Parathyroid adenoma (tissue), 2 donors: ENCODE measurements at regions not wholly inside any gene's neighbourhood (a gene's known extent, or its start where the extent isn't known, plus 50 kb on each side); places are given as distances from the start of the nearest gene placed in this dataset.

Experiments used
- H2AFZ ChIP-seq: fragments of 300-600 bp; sonication (generic); one replicate; pipeline ENCODE4 v1.7.0; 2017; ENCODE audit warnings: antibody characterized with exemption, mild to moderate bottlenecking
- H3K27ac ChIP-seq: fragments of 300-600 bp; sonication (generic); one replicate; pipeline ENCODE4 v1.7.0; 2017
- H3K27me3 ChIP-seq: fragments of 300-600 bp; sonication (generic); one replicate; pipeline ENCODE4 v1.7.0; 2017; ENCODE audit warnings: low read length; ENCODE audit not compliant: control insufficient read depth, insufficient read depth
- H3K36me3 ChIP-seq: fragments of 300-600 bp; sonication (generic); one replicate; pipeline ENCODE4 v1.7.0; 2017; ENCODE audit warnings: low read length; ENCODE audit not compliant: control insufficient read depth, insufficient read depth
- H3K4me1 ChIP-seq: fragments of 300-600 bp; sonication (generic); one replicate; pipeline ENCODE4 v1.7.0; 2017; ENCODE audit warnings: control low read depth
- H3K4me2 ChIP-seq: fragments of 300-600 bp; sonication (generic); one replicate; pipeline ENCODE4 v1.7.0; 2017; ENCODE audit warnings: low read length
- H3K4me3 ChIP-seq: fragments of 300-600 bp; sonication (generic); one replicate; pipeline ENCODE4 v1.7.0; 2017; ENCODE audit warnings: low read depth, low read length
- H3K79me2 ChIP-seq: fragments of 300-600 bp; sonication (generic); one replicate; pipeline ENCODE4 v1.7.0; 2017; ENCODE audit warnings: control low read depth
- H3K9ac ChIP-seq: fragments of 300-600 bp; sonication (generic); one replicate; pipeline ENCODE4 v1.7.0; 2017; ENCODE audit warnings: mild to moderate bottlenecking
- H3K9me3 ChIP-seq: fragments of 300-600 bp; sonication (generic); one replicate; pipeline ENCODE4 v1.7.0; 2017; ENCODE audit warnings: low read length; ENCODE audit not compliant: control insufficient read depth
- CTCF ChIP-seq: fragments of 300-600 bp; sonication (generic); IDR thresholded peaks from one replicate; pipeline ENCODE4 v1.7.0; 2017; ENCODE audit warnings: antibody characterized with exemption, mild to moderate bottlenecking
- donor health status: primary hyperparathyroidism.

- TF ChIP-seq CTCF, result no peak
Observed at GRCh38 chr12:38969706-38970105, 64.3 kb upstream of the CPNE8 start.

GRCh38 chr12:38961683-38962082 is 56.3 kb upstream of the CPNE8 start:
- no peak overlapping the region for H2AFZ ChIP-seq
- no peak overlapping the region for H3K4me2 ChIP-seq
- no peaks in the 10 kb centered on the region for H3K79me2 ChIP-seq
- H3K9me3 ChIP-seq, result no peaks in the 10 kb centered on the region
- no peak overlapping the region for H3K27ac ChIP-seq
- no peak overlapping the region for H3K4me3 ChIP-seq
- no peaks in the 10 kb centered on the region for H3K4me1 ChIP-seq
- no peak for TF ChIP-seq CTCF
- no peaks in the 10 kb centered on the region for H3K36me3 ChIP-seq
- no peaks in the 10 kb centered on the region for H3K27me3 ChIP-seq
- no peak overlapping the region for H3K9ac ChIP-seq

More at GRCh38 chr12:38969706-38970105, 64.3 kb upstream of the CPNE8 start:
- no peaks in the 10 kb centered on the region for H3K9me3 ChIP-seq
- H3K4me2 ChIP-seq, result no peak overlapping the region
- H3K9ac ChIP-seq, result no peak overlapping the region
- H3K27me3 ChIP-seq, result no peaks in the 10 kb centered on the region
- H3K79me2 ChIP-seq, result no peaks in the 10 kb centered on the region
- no peaks in the 10 kb centered on the region for H3K36me3 ChIP-seq
- no peak overlapping the region for H2AFZ ChIP-seq
- no peak overlapping the region for H3K4me3 ChIP-seq
- H3K4me1 ChIP-seq, result no peaks in the 10 kb centered on the region
- H3K27ac ChIP-seq, result no peak overlapping the region

GRCh38 chr12:38961012-38961411 is 55.6 kb upstream of the CPNE8 start:
- Histone ChIP-seq H3K4me2 (no peak overlapping the region), H3K27ac (no peak overlapping the region), H3K79me2 (no peaks in the 10 kb centered on the region), H3K27me3 (no peaks in the 10 kb centered on the region), H2AFZ (no peak overlapping the region), H3K9me3 (no peaks in the 10 kb centered on the region), H3K4me3 (no peak overlapping the region), H3K4me1 (no peaks in the 10 kb centered on the region), H3K36me3 (no peaks in the 10 kb centered on the region), H3K9ac (no peak overlapping the region)
- TF ChIP-seq CTCF, result no peak

GRCh38 chr12:38956337-38956736 is 50.9 kb upstream of the CPNE8 start:
- H3K9me3 ChIP-seq, result no peaks in the 10 kb centered on the region
- H2AFZ ChIP-seq, result no peak overlapping the region
- no peak overlapping the region for H3K27ac ChIP-seq
- no peak overlapping the region for H3K4me2 ChIP-seq
- H3K4me1 ChIP-seq, result no peaks in the 10 kb centered on the region
- H3K9ac ChIP-seq, result no peak overlapping the region
- no peak for TF ChIP-seq CTCF
- no peaks in the 10 kb centered on the region for H3K36me3 ChIP-seq
- H3K79me2 ChIP-seq, result no peaks in the 10 kb centered on the region
- no peak overlapping the region for H3K4me3 ChIP-seq
- H3K27me3 ChIP-seq, result no peaks in the 10 kb centered on the region
